B cell (primary cell): ENCODE measurements at regions not wholly inside any gene's neighbourhood (a gene's known extent, or its start where the extent isn't known, plus 50 kb on each side); places are given as distances from the start of the nearest gene placed in this dataset.

ENCODE experiments used
- ATAC-seq: fragments of 200-7000 bp; cut with Tn5 transposase; one replicate; pipeline ENCODE4 v1.10.0; 2021; ENCODE audit warnings: low read depth, mild to moderate bottlenecking, moderate number of reproducible peaks, moderate library complexity
- CTCF ChIA-PET: fragments of 350-600 bp; sonication (Branson Sonifier 250); formaldehyde crosslinking; loops from one replicate; lab custom pipeline; 2021; ENCODE audit warnings: antibody characterized with exemption, inconsistent platforms; lab: Charles Lee
- POLR2A ChIA-PET: fragments of 350-600 bp; sonication (Branson Sonifier 250); formaldehyde crosslinking; loops from one replicate; lab custom pipeline; 2021; ENCODE audit warnings: antibody characterized with exemption; lab: Charles Lee
- DNase-seq: peaks from one replicate; pipeline ENCODE4 v3.0.0; 2013
- H2AFZ ChIP-seq: 2 replicates; pipeline ENCODE4 v1.6.1; 2012; ENCODE audit warnings: mild to moderate bottlenecking, low read depth, low read length; ENCODE audit not compliant: insufficient read depth, poor library complexity, severe bottlenecking
- H3K27ac ChIP-seq, 2 donors: 1 replicate in 1 of 2; 2 replicates in 1 of 2; pipeline ENCODE4 v1.5.1; 2012 to 2013; ENCODE audit warnings: low read length in 2 of 2, mild to moderate bottlenecking in 2 of 2, moderate library complexity in 1 of 2
- H3K27me3 ChIP-seq, 4 experiments: fragments of 200-600 bp in 1 of 4; sonication (generic) in 1 of 4; replicated peaks in 1 of 4; 1 replicate in 2 of 4; 2 replicates in 2 of 4; pipeline versions ENCODE4 v1.6.1 to v1.7.0; 2013 to 2016; ENCODE audit warnings: low read length in 3 of 4, mild to moderate bottlenecking in 2 of 4, mixed read lengths in 1 of 4, moderate library complexity in 1 of 4; ENCODE audit not compliant: insufficient read depth in 4 of 4, control insufficient read depth in 3 of 4; ENCODE audit errors: control extremely low read depth in 1 of 4
- H3K36me3 ChIP-seq, 2 experiments: replicated peaks in 1 of 2; 1 replicate in 1 of 2; 2 replicates in 1 of 2; pipeline versions ENCODE4 v1.6.1 to v1.7.1; 2013; ENCODE audit warnings: low read length in 1 of 2; ENCODE audit not compliant: insufficient read depth in 2 of 2, control insufficient read depth in 1 of 2; ENCODE audit errors: control extremely low read depth in 1 of 2, extremely low read depth in 1 of 2
- H3K4me1 ChIP-seq, 2 donors: fragments of 200-600 bp in 1 of 2; sonication (generic) in 1 of 2; 1 replicate in 1 of 2; 2 replicates in 1 of 2; pipeline versions ENCODE4 v1.5.1 to v1.6.1; 2013 to 2017; ENCODE audit warnings: low read length in 2 of 2; ENCODE audit not compliant: control insufficient read depth in 2 of 2, insufficient read depth in 2 of 2
- H3K4me2 ChIP-seq: replicated peaks from 2 replicates; pipeline ENCODE3; 2012; ENCODE audit warnings: mild to moderate bottlenecking, low read depth, low read length; ENCODE audit not compliant: poor library complexity, severe bottlenecking
- H3K4me3 ChIP-seq, 5 experiments: fragments of 200-600 bp in 1 of 5; sonication (generic) in 1 of 5; 1 replicate in 3 of 5; 2 replicates in 2 of 5; pipeline versions ENCODE4 v1.5.1 to v1.7.0; 2011 to 2016; ENCODE audit warnings: low read length in 4 of 5, mild to moderate bottlenecking in 4 of 5, low read depth in 2 of 5, control low read depth in 1 of 5, moderate library complexity in 1 of 5; ENCODE audit not compliant: insufficient read depth in 1 of 5; ENCODE audit errors: control extremely low read depth in 1 of 5, extremely low read depth in 1 of 5
- H3K79me2 ChIP-seq: fragments of 200-600 bp; sonication (generic); one replicate; pipeline ENCODE4 v1.6.0; 2016; ENCODE audit warnings: low read length; ENCODE audit not compliant: control insufficient read depth, insufficient read depth
- H3K9ac ChIP-seq: fragments of 200-600 bp; sonication (generic); 2 replicates; pipeline ENCODE4 v1.6.1; 2017; ENCODE audit warnings: mild to moderate bottlenecking, low read length, moderate library complexity
- H3K9me3 ChIP-seq, 3 donors: one replicate each; pipeline versions ENCODE4 v1.6.1 to v1.7.1; 2013; ENCODE audit warnings: low read length in 2 of 3; ENCODE audit not compliant: control insufficient read depth in 2 of 3, insufficient read depth in 1 of 3; ENCODE audit errors: control extremely low read depth in 1 of 3
- H4K20me1 ChIP-seq: 2 replicates; pipeline ENCODE4 v1.6.0; 2012; ENCODE audit warnings: mild to moderate bottlenecking, low read length; ENCODE audit not compliant: insufficient read depth, control insufficient read depth, poor library complexity, severe bottlenecking
- H3K27ac Mint-ChIP-seq: one replicate; pipeline ENCODE4 v1.8.0; 2021; ENCODE audit warnings: mixed read lengths
- H3K27me3 Mint-ChIP-seq: one replicate; pipeline ENCODE4 v1.8.0; 2021; ENCODE audit warnings: mixed read lengths
- H3K4me1 Mint-ChIP-seq: one replicate; pipeline ENCODE4 v1.8.0; 2021; ENCODE audit warnings: mixed read lengths
- H3K4me3 Mint-ChIP-seq: one replicate; pipeline ENCODE4 v1.8.0; 2021; ENCODE audit warnings: mixed read lengths
- H3K9me3 Mint-ChIP-seq: one replicate; pipeline ENCODE4 v1.8.0; 2022; ENCODE audit warnings: mixed read lengths; ENCODE audit not compliant: insufficient read depth
- EZH2 ChIP-seq: IDR thresholded peaks from 2 replicates; pipeline ENCODE4 v1.6.1; 2012; ENCODE audit warnings: borderline replicate concordance, low read depth, mild to moderate bottlenecking, moderate library complexity, low read length; ENCODE audit not compliant: insufficient read depth, poor library complexity, severe bottlenecking
- WGBS: methylation state at CpG from one replicate; pipeline ENCODE4 v1.1.5; 2013; ENCODE audit warnings: missing lambda C conversion rate; ENCODE audit not compliant: insufficient coverage; 5-methylcytosine and 5-hydroxymethylcytosine counted together
- intact Hi-C: fragments of 100-400 bp; cut with micrococcal nuclease; formaldehyde crosslinking; loops from one replicate; pipeline ENCODE4 v1.10.0; 2022
- TF ChIP-seq, protein P1 (sequence below): fragments of 200-600 bp; IDR thresholded peaks from one replicate; pipeline ENCODE4 v1.8.0; 2022; ENCODE audit warnings: antibody characterized with exemption, mild to moderate bottlenecking

DNA sequence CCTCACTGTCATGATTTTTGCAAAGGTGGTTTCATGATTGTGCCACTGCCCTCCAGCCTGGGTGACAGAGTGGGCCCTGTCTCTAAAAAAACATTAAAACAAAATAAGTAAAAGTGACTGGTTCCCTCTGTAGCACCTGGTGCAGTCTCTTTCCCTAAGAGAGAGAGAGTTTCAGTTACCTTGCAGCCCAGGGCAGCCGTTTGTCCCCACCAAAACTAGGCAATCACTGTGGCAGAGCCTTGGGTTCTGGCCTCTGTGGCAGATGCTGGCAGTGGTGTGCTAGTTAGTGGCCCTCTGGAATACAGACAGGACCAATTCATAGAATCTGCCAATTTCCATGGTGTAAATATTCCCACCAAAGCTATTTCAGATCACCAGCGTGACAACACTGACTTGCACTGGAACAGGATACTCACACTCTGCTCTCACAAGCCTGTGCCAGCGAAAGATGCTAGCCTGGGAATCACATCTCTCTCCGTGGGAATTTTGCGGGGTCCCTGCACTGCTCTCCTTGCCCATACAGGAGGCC lies 108.7 kb downstream of the TLR5 start:
- no peak for ATAC-seq
- no peaks in the 10 kb centered on the region for H3K9me3 Mint-ChIP-seq
- TF ChIP-seq EZH2: no peak
- TF ChIP-seq, protein P1, sequence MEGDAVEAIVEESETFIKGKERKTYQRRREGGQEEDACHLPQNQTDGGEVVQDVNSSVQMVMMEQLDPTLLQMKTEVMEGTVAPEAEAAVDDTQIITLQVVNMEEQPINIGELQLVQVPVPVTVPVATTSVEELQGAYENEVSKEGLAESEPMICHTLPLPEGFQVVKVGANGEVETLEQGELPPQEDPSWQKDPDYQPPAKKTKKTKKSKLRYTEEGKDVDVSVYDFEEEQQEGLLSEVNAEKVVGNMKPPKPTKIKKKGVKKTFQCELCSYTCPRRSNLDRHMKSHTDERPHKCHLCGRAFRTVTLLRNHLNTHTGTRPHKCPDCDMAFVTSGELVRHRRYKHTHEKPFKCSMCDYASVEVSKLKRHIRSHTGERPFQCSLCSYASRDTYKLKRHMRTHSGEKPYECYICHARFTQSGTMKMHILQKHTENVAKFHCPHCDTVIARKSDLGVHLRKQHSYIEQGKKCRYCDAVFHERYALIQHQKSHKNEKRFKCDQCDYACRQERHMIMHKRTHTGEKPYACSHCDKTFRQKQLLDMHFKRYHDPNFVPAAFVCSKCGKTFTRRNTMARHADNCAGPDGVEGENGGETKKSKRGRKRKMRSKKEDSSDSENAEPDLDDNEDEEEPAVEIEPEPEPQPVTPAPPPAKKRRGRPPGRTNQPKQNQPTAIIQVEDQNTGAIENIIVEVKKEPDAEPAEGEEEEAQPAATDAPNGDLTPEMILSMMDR: no peak
- no peak overlapping the region for H3K27ac Mint-ChIP-seq
- H3K4me1 Mint-ChIP-seq: no peaks in the 10 kb centered on the region
- WGBS: 98% methylated on average over 4 of the region's 5 CpGs
- Histone ChIP-seq H3K36me3 (no peaks in the 10 kb centered on the region), H3K4me3 (no peak overlapping the region), H3K79me2 (no peaks in the 10 kb centered on the region), H2AFZ (no peak overlapping the region), H4K20me1 (no peaks in the 10 kb centered on the region), H3K9me3 (no peaks in the 10 kb centered on the region), H3K27ac (no peak overlapping the region), H3K9ac (no peak overlapping the region), H3K4me2 (no peak overlapping the region), H3K27me3 (peaks cover 0 to 3% (median 0%) of the 10 kb centered on the region in 4 experiments), H3K4me1 (no peaks in the 10 kb centered on the region)
- no peak overlapping the region for H3K4me3 Mint-ChIP-seq
- DNase-seq: no peak
- intact Hi-C loops: no loop called here
- ChIA-PET POLR2A (no interaction called here), CTCF (no interaction called here)
- H3K27me3 Mint-ChIP-seq: peaks cover 11% of the 10 kb centered on the region

DNA sequence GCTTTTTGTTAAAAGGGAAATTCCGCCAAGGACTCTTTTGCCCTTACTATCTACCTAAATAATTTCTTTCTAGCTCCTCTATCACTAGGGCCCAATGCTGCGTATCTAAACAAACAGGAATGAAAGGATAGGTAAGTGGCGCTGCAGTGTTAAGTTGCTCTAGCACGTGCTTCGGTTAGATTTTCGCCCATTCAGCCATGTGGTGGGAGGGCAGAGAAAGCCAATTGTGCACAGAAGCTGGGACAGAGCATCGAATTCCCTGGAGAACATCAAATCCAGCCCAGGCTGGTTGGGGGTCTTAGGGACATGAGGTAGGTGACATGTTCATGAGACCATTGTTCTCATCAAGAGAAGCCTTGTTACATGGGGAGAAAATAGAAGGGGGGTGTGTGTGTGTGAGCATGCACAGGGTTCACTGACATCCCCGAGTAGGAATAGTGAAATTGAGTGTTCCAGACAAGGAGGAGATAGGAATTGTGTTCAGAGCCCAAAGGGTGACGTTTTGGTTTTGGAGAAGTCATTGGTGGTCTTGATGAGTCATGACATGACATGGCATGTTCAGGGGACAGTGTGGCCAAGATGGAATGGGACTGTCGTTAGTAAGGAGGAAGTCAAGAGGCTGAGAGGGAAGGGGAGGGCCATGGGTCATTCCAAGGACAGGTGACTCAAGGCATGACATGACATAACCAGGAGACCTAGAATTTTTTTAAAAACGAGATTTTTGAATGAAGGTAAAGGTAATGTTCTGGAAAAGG lies 107.1 kb downstream of the TLR5 start:
- no peak for DNase-seq
- H2AFZ ChIP-seq: no peak overlapping the region
- no peak overlapping the region for H3K4me2 ChIP-seq
- TF ChIP-seq EZH2: no peak
- TF ChIP-seq, protein P1: no peak
- no peak overlapping the region for H3K4me3 Mint-ChIP-seq
- H3K27me3 ChIP-seq: peaks cover 0 to 3% (median 0%) of the 10 kb centered on the region in 4 experiments
- intact Hi-C loops: no loop called here
- H3K4me1 ChIP-seq: no peaks in the 10 kb centered on the region
- H3K9me3 Mint-ChIP-seq: no peaks in the 10 kb centered on the region
- ATAC-seq: no peak
- H3K27me3 Mint-ChIP-seq: peaks cover 21% of the 10 kb centered on the region
- H3K36me3 ChIP-seq: no peaks in the 10 kb centered on the region
- no peaks in the 10 kb centered on the region for H3K4me1 Mint-ChIP-seq
- no peak overlapping the region for H3K9ac ChIP-seq
- no peak overlapping the region for H3K4me3 ChIP-seq
- CTCF ChIA-PET: no interaction called here
- POLR2A ChIA-PET: no interaction called here
- no peaks in the 10 kb centered on the region for H3K79me2 ChIP-seq
- no peak overlapping the region for H3K27ac ChIP-seq
- H3K9me3 ChIP-seq: no peaks in the 10 kb centered on the region
- no peak overlapping the region for H3K27ac Mint-ChIP-seq
- H4K20me1 ChIP-seq: no peaks in the 10 kb centered on the region
- 69% methylated on average over 10 of the region's 11 CpGs for WGBS
